VCaP (cell line): ENCODE measurements at regions not wholly inside any gene's neighbourhood (a gene's known extent, or its start where the extent isn't known, plus 50 kb on each side); places are given as distances from the start of the nearest gene placed in this dataset.
"Not testable (repeated sequence)": the region's sequence is repeated elsewhere in the genome, so short reads cannot be mapped to it uniquely, and the experiment has no call there.

ENCODE experiments used
- H3K27ac ChIP-seq: fragments of 450-650 bp; 2 replicates; pipeline ENCODE4 v1.5.1; 2017
- TF ChIP-seq, protein P1 (sequence below): fragments of 450-650 bp; conservative IDR thresholded peaks from 2 replicates; pipeline ENCODE4 v1.5.1; 2017; ENCODE audit warnings: mild to moderate bottlenecking, moderate library complexity

DNA sequence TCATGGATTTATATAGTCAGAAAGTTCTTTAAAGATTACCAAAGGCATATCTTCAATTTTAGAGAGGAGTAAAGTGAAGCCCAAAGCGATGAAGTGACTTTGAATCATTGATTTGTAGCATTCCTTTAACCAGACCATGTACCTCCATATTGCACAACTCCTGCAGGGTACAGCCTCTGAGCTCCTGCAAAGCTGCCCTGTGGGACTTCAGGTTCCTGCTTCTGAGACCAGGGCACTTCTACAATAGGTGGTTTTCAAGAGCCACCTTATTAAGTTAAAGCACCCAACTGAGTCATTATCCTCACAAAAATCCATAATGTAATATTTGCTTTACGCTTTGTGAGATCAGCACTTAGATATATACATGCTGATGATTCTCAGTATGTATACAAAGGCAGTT is 270.7 kb upstream of the RGS17 start:
- H3K27ac ChIP-seq = no peak overlapping the region
- TF ChIP-seq, protein P1, sequence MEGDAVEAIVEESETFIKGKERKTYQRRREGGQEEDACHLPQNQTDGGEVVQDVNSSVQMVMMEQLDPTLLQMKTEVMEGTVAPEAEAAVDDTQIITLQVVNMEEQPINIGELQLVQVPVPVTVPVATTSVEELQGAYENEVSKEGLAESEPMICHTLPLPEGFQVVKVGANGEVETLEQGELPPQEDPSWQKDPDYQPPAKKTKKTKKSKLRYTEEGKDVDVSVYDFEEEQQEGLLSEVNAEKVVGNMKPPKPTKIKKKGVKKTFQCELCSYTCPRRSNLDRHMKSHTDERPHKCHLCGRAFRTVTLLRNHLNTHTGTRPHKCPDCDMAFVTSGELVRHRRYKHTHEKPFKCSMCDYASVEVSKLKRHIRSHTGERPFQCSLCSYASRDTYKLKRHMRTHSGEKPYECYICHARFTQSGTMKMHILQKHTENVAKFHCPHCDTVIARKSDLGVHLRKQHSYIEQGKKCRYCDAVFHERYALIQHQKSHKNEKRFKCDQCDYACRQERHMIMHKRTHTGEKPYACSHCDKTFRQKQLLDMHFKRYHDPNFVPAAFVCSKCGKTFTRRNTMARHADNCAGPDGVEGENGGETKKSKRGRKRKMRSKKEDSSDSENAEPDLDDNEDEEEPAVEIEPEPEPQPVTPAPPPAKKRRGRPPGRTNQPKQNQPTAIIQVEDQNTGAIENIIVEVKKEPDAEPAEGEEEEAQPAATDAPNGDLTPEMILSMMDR = no peak

GRCh38 chr6:153392156-153392555 is 261.1 kb upstream of the RGS17 start:
- TF ChIP-seq, protein P1 = no peak
- H3K27ac ChIP-seq = no peak overlapping the region

DNA sequence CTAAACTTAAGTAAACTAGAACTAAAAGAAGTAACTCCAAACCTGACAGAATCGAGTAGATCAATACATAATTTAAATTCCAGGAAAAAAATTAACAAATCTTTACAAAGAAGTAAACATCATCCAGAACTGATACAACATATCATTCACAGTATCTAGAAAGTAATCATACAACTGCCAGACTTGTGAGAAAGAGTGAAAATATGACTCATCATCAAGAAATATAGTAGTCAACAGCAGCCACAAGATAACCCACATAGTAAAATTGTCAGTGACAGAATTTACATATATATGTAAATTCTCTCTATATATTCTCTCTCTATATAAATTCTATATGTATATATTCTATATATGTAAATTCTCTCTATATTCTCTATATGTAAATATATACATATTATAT is 242.8 kb upstream of the RGS17 start:
- H3K27ac ChIP-seq = no peak overlapping the region
- TF ChIP-seq, protein P1 = no peak

DNA sequence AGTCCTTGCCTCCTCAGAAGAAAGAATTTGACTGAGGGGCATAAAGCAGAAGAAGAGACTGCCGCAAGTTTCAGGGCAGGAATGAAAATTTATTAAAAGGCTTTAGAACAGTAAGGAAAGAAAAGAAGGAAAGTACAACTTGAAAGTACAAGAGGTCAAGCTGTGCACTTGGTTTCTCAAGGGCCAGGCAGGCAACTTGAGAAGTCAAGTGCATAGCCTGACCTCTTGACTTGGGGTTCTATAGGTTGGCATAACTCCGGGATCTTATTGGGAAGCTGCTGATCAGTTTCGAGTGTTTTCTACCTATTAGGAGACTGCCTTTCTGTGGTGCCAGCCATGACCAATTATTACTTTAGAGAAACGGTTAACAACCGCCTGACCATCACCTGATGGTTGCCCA is 237.0 kb upstream of the RGS17 start:
- TF ChIP-seq, protein P1 = no peak
- no peak overlapping the region for H3K27ac ChIP-seq

DNA sequence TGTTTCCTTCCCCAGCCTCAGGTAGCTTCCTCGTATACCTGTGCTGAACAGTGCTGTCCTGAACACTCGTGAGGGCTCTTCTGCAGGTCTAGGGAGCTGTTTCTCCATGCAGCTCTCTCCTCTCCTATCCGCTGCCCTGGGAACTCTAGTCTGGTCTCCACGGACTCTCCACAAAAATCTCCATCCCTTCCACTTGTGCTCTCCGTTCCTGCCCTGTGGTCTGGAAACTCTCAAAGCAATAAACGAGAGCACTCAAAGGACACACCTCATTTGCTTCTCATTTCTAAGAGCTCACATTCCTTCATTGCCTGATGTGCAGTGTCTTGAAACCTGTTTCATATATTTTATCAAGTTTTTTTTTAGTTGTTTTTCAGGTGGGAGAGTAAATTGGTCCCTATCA is 235.9 kb upstream of the RGS17 start:
- TF ChIP-seq, protein P1 = no peak
- H3K27ac ChIP-seq = no peak overlapping the region

GRCh38 chr6:153357391-153357790 is 226.3 kb upstream of the RGS17 start:
- TF ChIP-seq, protein P1 = no peak
- H3K27ac ChIP-seq = no peak overlapping the region

GRCh38 chr6:153340568-153340967 is 209.5 kb upstream of the RGS17 start:
- TF ChIP-seq, protein P1 = no peak
- H3K27ac ChIP-seq = no peak overlapping the region

- no peak overlapping the region for H3K27ac ChIP-seq
- TF ChIP-seq, protein P1 = no peak
Measured at GRCh38 chr6:153334121-153334520, 203.0 kb upstream of the RGS17 start.

GRCh38 chr6:153331221-153331620 is 200.1 kb upstream of the RGS17 start:
- not testable (repeated sequence) for H3K27ac ChIP-seq
